ENCODE measurements at regions not wholly inside any gene's neighbourhood (a gene's known extent, or its start where the extent isn't known, plus 50 kb on each side); places are given as distances from the start of the nearest gene placed in this dataset.

- Histone ChIP-seq H3K27me3 (ENCODE audit: control insufficient read depth, insufficient read depth, low read length) (no peaks in the 10 kb centered on the region), H3K36me3 (ENCODE audit: control insufficient read depth, insufficient read depth, low read length) (no peaks in the 10 kb centered on the region), H3K4me3 (ENCODE audit: low read depth, low read length) (no peak overlapping the region)
- no peak for TF ChIP-seq CTCF (IDR thresholded peaks at IDR 0.05; ENCODE audit: insufficient read depth, low read length, poor library complexity, severe bottlenecking)
- no peak for DNase-seq (ENCODE audit: low read depth)
Observed at GRCh38 chr13:70842062-70842644, 733.9 kb upstream of the KLHL1 start.

GRCh38 chr13:70841240-70842061 is 733.2 kb upstream of the KLHL1 start:
- no peak for TF ChIP-seq CTCF (IDR thresholded peaks at IDR 0.05; ENCODE audit: insufficient read depth, low read length, poor library complexity, severe bottlenecking)
- no peaks in the 10 kb centered on the region for H3K36me3 ChIP-seq (ENCODE audit: control insufficient read depth, insufficient read depth, low read length)
- no peak overlapping the region for H3K4me3 ChIP-seq (ENCODE audit: low read depth, low read length)
- no peak for DNase-seq (ENCODE audit: low read depth)
- no peaks in the 10 kb centered on the region for H3K27me3 ChIP-seq (ENCODE audit: control insufficient read depth, insufficient read depth, low read length)

GRCh38 chr13:70835371-70835770 is 727.1 kb upstream of the KLHL1 start:
- Histone ChIP-seq H3K4me3 (ENCODE audit: low read depth, low read length) (no peak overlapping the region), H3K36me3 (ENCODE audit: control insufficient read depth, insufficient read depth, low read length) (no peaks in the 10 kb centered on the region), H3K27me3 (ENCODE audit: control insufficient read depth, insufficient read depth, low read length) (no peaks in the 10 kb centered on the region)
- TF ChIP-seq CTCF (IDR thresholded peaks at IDR 0.05; ENCODE audit: insufficient read depth, low read length, poor library complexity, severe bottlenecking) = no peak
- no peak for DNase-seq (ENCODE audit: low read depth)

GRCh38 chr13:70829748-70830147 is 721.5 kb upstream of the KLHL1 start:
- DNase-seq (ENCODE audit: low read depth) = no peak
- Histone ChIP-seq H3K27me3 (ENCODE audit: control insufficient read depth, insufficient read depth, low read length) (no peaks in the 10 kb centered on the region), H3K36me3 (ENCODE audit: control insufficient read depth, insufficient read depth, low read length) (no peaks in the 10 kb centered on the region), H3K4me3 (ENCODE audit: low read depth, low read length) (no peak overlapping the region)
- no peak for TF ChIP-seq CTCF (IDR thresholded peaks at IDR 0.05; ENCODE audit: insufficient read depth, low read length, poor library complexity, severe bottlenecking)

GRCh38 chr13:70817576-70817975 is 709.3 kb upstream of the KLHL1 start:
- no peaks in the 10 kb centered on the region for H3K36me3 ChIP-seq (ENCODE audit: control insufficient read depth, insufficient read depth, low read length)
- no peak overlapping the region for H3K4me3 ChIP-seq (ENCODE audit: low read depth, low read length)
- DNase-seq (ENCODE audit: low read depth) = no peak
- no peaks in the 10 kb centered on the region for H3K27me3 ChIP-seq (ENCODE audit: control insufficient read depth, insufficient read depth, low read length)
- no peak for TF ChIP-seq CTCF (IDR thresholded peaks at IDR 0.05; ENCODE audit: insufficient read depth, low read length, poor library complexity, severe bottlenecking)

Measured in kidney epithelial cell (primary cell).